HL-60 (cell line): ENCODE measurements at regions not wholly inside any gene's neighbourhood (a gene's known extent, or its start where the extent isn't known, plus 50 kb on each side); places are given as distances from the start of the nearest gene placed in this dataset.
"Not testable (repeated sequence)": the region's sequence is repeated elsewhere in the genome, so short reads cannot be mapped to it uniquely, and the experiment has no call there.

Experiments used
- DNase-seq, 2 experiments: peaks; one replicate each; pipeline ENCODE4 v3.0.0-alpha.2; 2010 to 2020; ENCODE audit warnings: low read depth in 1 of 2, low spot score in 1 of 2
- H3K27ac ChIP-seq: fragments of 250-450 bp; sonication (Bioruptor Pico); replicated peaks from 2 replicates; pipeline ENCODE4 v1.5.1; 2020; ENCODE audit warnings: mild to moderate bottlenecking, moderate library complexity
- H3K27me3 ChIP-seq: fragments of 250-450 bp; sonication (Bioruptor Pico); 2 replicates; pipeline ENCODE4 v1.5.1; 2021; ENCODE audit warnings: mild to moderate bottlenecking, moderate library complexity; ENCODE audit not compliant: insufficient read depth, poor library complexity, severe bottlenecking
- H3K4me3 ChIP-seq: replicated peaks from 2 replicates; pipeline ENCODE4 v1.5.1; 2011; ENCODE audit warnings: mild to moderate bottlenecking, control low read depth, low read length; ENCODE audit not compliant: insufficient read depth
- GABPA ChIP-seq: IDR thresholded peaks from 2 replicates; pipeline ENCODE4 v1.6.1; 2012; ENCODE audit warnings: low read depth
- POLR2AphosphoS5 ChIP-seq: IDR thresholded peaks from 2 replicates; pipeline ENCODE4 v1.6.1; 2012; ENCODE audit warnings: low read depth
- REST ChIP-seq: IDR thresholded peaks from 2 replicates; pipeline ENCODE4 v1.6.1; 2012; ENCODE audit warnings: low read depth; ENCODE audit not compliant: insufficient replicate concordance
- SPI1 ChIP-seq: IDR thresholded peaks from 2 replicates; pipeline ENCODE4 v1.6.1; 2012; ENCODE audit warnings: low read depth, mild to moderate bottlenecking, borderline replicate concordance
- TF ChIP-seq, protein P1 (sequence below): IDR thresholded peaks from one replicate; pipeline ENCODE4 v1.5.1; 2011; ENCODE audit warnings: low read length, control low read depth, inconsistent platforms; ENCODE audit not compliant: insufficient read depth

DNA sequence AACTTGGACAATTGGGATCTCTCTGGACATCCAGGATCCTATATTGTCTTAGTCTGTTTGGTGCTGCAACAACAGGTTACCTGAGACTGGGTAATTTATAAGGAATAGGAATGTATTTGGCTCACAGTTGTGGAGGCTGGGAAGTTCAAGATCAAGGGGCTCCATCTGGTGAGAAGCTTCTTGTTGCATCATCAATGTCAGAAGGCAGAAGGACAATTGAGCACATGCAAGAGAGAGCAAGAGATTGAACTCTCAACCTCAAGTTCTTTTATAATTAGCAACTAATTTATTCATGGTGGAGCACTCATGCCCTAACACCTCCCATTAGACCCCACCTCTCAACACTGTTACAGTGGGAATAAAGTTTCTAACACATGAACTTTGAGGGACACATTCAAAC lies 124.7 kb upstream of the ETV3 start:
- peaks cover 9% of the 10 kb centered on the region for H3K27me3 ChIP-seq
- no peak overlapping the region for H3K4me3 ChIP-seq
- TF ChIP-seq SPI1 = no peak
- TF ChIP-seq, protein P1, sequence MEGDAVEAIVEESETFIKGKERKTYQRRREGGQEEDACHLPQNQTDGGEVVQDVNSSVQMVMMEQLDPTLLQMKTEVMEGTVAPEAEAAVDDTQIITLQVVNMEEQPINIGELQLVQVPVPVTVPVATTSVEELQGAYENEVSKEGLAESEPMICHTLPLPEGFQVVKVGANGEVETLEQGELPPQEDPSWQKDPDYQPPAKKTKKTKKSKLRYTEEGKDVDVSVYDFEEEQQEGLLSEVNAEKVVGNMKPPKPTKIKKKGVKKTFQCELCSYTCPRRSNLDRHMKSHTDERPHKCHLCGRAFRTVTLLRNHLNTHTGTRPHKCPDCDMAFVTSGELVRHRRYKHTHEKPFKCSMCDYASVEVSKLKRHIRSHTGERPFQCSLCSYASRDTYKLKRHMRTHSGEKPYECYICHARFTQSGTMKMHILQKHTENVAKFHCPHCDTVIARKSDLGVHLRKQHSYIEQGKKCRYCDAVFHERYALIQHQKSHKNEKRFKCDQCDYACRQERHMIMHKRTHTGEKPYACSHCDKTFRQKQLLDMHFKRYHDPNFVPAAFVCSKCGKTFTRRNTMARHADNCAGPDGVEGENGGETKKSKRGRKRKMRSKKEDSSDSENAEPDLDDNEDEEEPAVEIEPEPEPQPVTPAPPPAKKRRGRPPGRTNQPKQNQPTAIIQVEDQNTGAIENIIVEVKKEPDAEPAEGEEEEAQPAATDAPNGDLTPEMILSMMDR = no peak
- DNase-seq = no peak
- no peak overlapping the region for H3K27ac ChIP-seq

DNA sequence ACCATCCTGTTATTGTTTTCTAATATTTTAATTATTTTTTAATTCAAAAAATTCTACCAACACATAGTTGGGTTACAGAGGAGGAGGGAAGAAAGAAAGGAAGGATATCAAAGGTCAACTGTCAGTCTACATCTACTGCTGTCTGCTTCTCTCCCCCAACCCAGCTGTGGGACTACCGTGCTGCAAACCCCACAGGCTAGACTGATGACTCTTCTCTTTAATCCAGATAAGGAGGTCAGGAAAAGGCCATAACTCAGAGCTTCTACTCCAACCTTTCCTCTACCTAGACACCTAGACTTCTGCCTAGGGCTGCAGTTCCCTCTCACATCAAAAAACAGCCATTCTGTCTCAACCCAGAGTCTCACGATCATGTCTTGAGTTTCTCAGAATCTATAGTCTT lies 124.2 kb upstream of the ETV3 start:
- peaks cover 9% of the 10 kb centered on the region for H3K27me3 ChIP-seq
- no peak overlapping the region for H3K27ac ChIP-seq
- no peak overlapping the region for H3K4me3 ChIP-seq
- TF ChIP-seq GABPA = no peak
- TF ChIP-seq SPI1 = no peak
- TF ChIP-seq POLR2AphosphoS5 = no peak
- TF ChIP-seq REST = no peak
- TF ChIP-seq, protein P1 = no peak
- no peak for DNase-seq

GRCh38 chr1:157255891-157256290 lies 117.7 kb upstream of the ETV3 start:
- not testable (repeated sequence) for H3K27ac ChIP-seq, DNase-seq, H3K27me3 ChIP-seq, H3K4me3 ChIP-seq

DNA sequence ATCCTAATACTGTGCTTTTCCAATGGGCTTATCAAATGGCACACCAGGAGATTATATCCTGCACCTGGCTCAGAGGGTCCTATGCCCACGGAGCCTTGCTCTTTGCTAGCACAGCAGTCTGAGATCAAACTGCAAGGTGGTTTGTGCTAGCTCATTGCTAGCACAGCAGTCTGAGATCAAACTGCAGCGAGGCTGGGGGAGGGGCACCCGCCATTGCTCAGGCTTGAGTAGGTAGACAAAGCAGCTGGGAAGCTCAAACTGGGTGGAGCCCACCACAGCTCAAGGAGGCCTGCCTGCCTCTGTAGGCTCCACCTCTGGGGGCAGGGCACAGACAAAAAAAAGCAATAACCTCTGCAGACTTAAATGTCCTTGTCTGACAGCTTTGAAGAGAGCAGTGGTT lies 116.0 kb upstream of the ETV3 start:
- H3K27ac ChIP-seq, DNase-seq, H3K27me3 ChIP-seq, H3K4me3 ChIP-seq: not testable (repeated sequence)

- Histone ChIP-seq H3K27ac (no peak overlapping the region), H3K4me3 (no peak overlapping the region), H3K27me3 (peaks cover 2% of the 10 kb centered on the region)
- no peak for DNase-seq
- TF ChIP-seq SPI1 (no peak), GABPA (no peak), REST (no peak), POLR2AphosphoS5 (no peak)
- TF ChIP-seq, protein P1 = no peak
These were observed 114.3 kb upstream of the ETV3 start for GRCh38 chr1:157252473-157252872.
